A549 (cell line): ENCODE measurements at regions not wholly inside any gene's neighbourhood (a gene's known extent, or its start where the extent isn't known, plus 50 kb on each side); places are given as distances from the start of the nearest gene placed in this dataset.

Source experiments
- ATAC-seq, 2 experiments: fragments of 200-7000 bp in 1 of 2; fragments of >200 bp in 1 of 2; cut with Nextera tagmentation in 1 of 2; cut with Tn5 transposase in 1 of 2; 3 replicates each; pipeline versions ENCODE4 v1.8.0 to v1.9.1; 2018 to 2020; ENCODE audit warnings: mild to moderate bottlenecking in 1 of 2, moderate library complexity in 1 of 2
- CTCF ChIA-PET: fragments of 300-600 bp; sonication (Branson Sonifier 250); formaldehyde crosslinking; extraction: SDS; loops from one replicate; lab custom pipeline; 2021; ENCODE audit warnings: antibody characterized with exemption, inconsistent platforms; lab: Yijun Ruan, JAX
- POLR2A ChIA-PET: fragments of 350-600 bp; formaldehyde crosslinking; extraction: SDS; loops from one replicate; lab custom pipeline; 2021; ENCODE audit warnings: antibody characterized with exemption, inconsistent platforms; lab: Yijun Ruan, JAX
- DNase-seq, 2 experiments: peaks; one replicate each; pipeline versions ENCODE4 v3.0.0 to v3.0.0-alpha.2; 2011 to 2016; ENCODE audit warnings: low read depth in 1 of 2, low spot score in 1 of 2
- FAIRE-seq: peaks from 2 replicates; lab custom pipeline; 2011; peaks lifted over from hg19 to GRCh38; lab: Jason Lieb, UNC
- H3K27ac ChIP-seq, 2 experiments: fragments of >200 bp; sonication (Bioruptor Twin); formaldehyde crosslinking; 3 replicates each; pipeline ENCODE4 v1.5.1; 2016 to 2017
- H3K4me1 ChIP-seq: fragments of >200 bp; sonication (Bioruptor Twin); formaldehyde crosslinking; 3 replicates; pipeline ENCODE4 v1.6.1; 2016
- H3K4me2 ChIP-seq: fragments of >200 bp; sonication (Bioruptor Twin); formaldehyde crosslinking; 3 replicates; pipeline ENCODE4 v1.6.1; 2016
- H3K4me3 ChIP-seq: fragments of >200 bp; sonication (Bioruptor Twin); formaldehyde crosslinking; 3 replicates; pipeline ENCODE4 v1.5.1; 2016
- H3K9me3 ChIP-seq: fragments of >200 bp; sonication (Bioruptor Twin); formaldehyde crosslinking; 3 replicates; pipeline ENCODE4 v1.6.1; 2016
- BHLHE40 ChIP-seq: IDR thresholded peaks from 2 replicates; pipeline ENCODE4 v1.6.1; 2012; ENCODE audit warnings: low read depth, low read length, inconsistent platforms
- CBX2 ChIP-seq: fragments of 200-600 bp; sonication (generic); IDR thresholded peaks from 2 replicates; pipeline ENCODE4 v1.6.1; 2016; ENCODE audit warnings: low read depth, mild to moderate bottlenecking, borderline replicate concordance
- CBX8 ChIP-seq: fragments of 200-600 bp; sonication (generic); IDR thresholded peaks from 2 replicates; pipeline ENCODE4 v1.6.1; 2016
- CEBPB ChIP-seq, 2 experiments: fragments of >200 bp in 1 of 2; sonication (Bioruptor Twin) in 1 of 2; formaldehyde crosslinking in 1 of 2; IDR thresholded peaks; 2 replicates each; pipeline ENCODE4 v1.6.1; 2012 to 2016
- CHD4 ChIP-seq: fragments of 200-600 bp; sonication (generic); IDR thresholded peaks from 2 replicates; pipeline ENCODE4 v1.6.1; 2016; ENCODE audit warnings: antibody characterized with exemption, mild to moderate bottlenecking, borderline replicate concordance
- EP300 ChIP-seq, 2 experiments: fragments of >200 bp; sonication (Bioruptor Twin); formaldehyde crosslinking; IDR thresholded peaks; 2 replicates in 1 of 2; 3 replicates in 1 of 2; pipeline ENCODE4 v1.6.1; 2016 to 2017
- FOSB ChIP-seq: fragments of 250-450 bp; sonication (Bioruptor Pico); IDR thresholded peaks from 2 replicates; pipeline ENCODE4 v1.5.0; 2020; ENCODE audit warnings: mild to moderate bottlenecking, moderate library complexity
- FOSL2 ChIP-seq, 2 experiments: fragments of 450-650 bp in 1 of 2; fragments of >200 bp in 1 of 2; sonication (Bioruptor Twin) in 1 of 2; formaldehyde crosslinking; IDR thresholded peaks; 2 replicates each; pipeline versions ENCODE4 v1.5.0 to v1.6.1; 2016 to 2020; ENCODE audit warnings: mild to moderate bottlenecking in 1 of 2, moderate library complexity in 1 of 2
- GATA3 ChIP-seq: IDR thresholded peaks from 2 replicates; pipeline ENCODE4 v1.6.1; 2012; ENCODE audit warnings: borderline replicate concordance
- HOXA7 ChIP-seq: fragments of 250-450 bp; sonication (Bioruptor Pico); IDR thresholded peaks from 2 replicates; pipeline ENCODE4 v1.5.0; 2020; ENCODE audit warnings: mild to moderate bottlenecking, moderate library complexity
- HOXB13 ChIP-seq: fragments of 250-450 bp; sonication (Bioruptor Pico); IDR thresholded peaks from 2 replicates; pipeline ENCODE4 v1.5.0; 2020; ENCODE audit warnings: low read depth, mild to moderate bottlenecking, moderate library complexity
- HOXB5 ChIP-seq: fragments of 250-450 bp; sonication (Bioruptor Pico); IDR thresholded peaks from 2 replicates; pipeline ENCODE4 v1.5.0; 2020; ENCODE audit warnings: mild to moderate bottlenecking, moderate library complexity
- JUN ChIP-seq, 2 experiments: fragments of >200 bp; sonication (Bioruptor Twin); formaldehyde crosslinking; IDR thresholded peaks; 2 replicates in 1 of 2; 3 replicates in 1 of 2; pipeline ENCODE4 v1.6.1; 2016 to 2017
- JUNB ChIP-seq: fragments of >200 bp; sonication (Bioruptor Twin); formaldehyde crosslinking; IDR thresholded peaks from 2 replicates; pipeline ENCODE4 v1.6.1; 2016
- KDM1A ChIP-seq: fragments of 200-600 bp; sonication (generic); IDR thresholded peaks from 2 replicates; pipeline ENCODE4 v1.6.1; 2016; ENCODE audit warnings: low read depth, mild to moderate bottlenecking
- MAZ ChIP-seq: fragments of 150-350 bp; IDR thresholded peaks from 2 replicates; pipeline ENCODE4 v1.6.1; 2014; ENCODE audit warnings: antibody characterized with exemption, low read depth, low read length, borderline replicate concordance
- MYC ChIP-seq: IDR thresholded peaks from 2 replicates; pipeline ENCODE4 v1.6.1; 2012; ENCODE audit warnings: mild to moderate bottlenecking, inconsistent platforms, low read length, improper control_type of control experiment, borderline replicate concordance
- NFE2L2 ChIP-seq: fragments of 150-350 bp; conservative IDR thresholded peaks from 2 replicates; pipeline ENCODE4 v1.6.1; 2014; ENCODE audit warnings: low read length
- NPAS2 ChIP-seq: fragments of 250-450 bp; sonication (Bioruptor Pico); IDR thresholded peaks from 2 replicates; pipeline ENCODE4 v1.8.0; 2022; ENCODE audit warnings: mild to moderate bottlenecking, moderate library complexity, borderline replicate concordance
- RARB ChIP-seq: fragments of 250-450 bp; sonication (Bioruptor Pico); IDR thresholded peaks from 2 replicates; pipeline ENCODE4 v1.8.0; 2021; ENCODE audit warnings: mild to moderate bottlenecking, moderate library complexity
- RCOR1 ChIP-seq: fragments of 150-350 bp; IDR thresholded peaks from 2 replicates; pipeline ENCODE4 v1.6.1; 2014; ENCODE audit warnings: antibody characterized with exemption, low read length, low read depth
- RNF2 ChIP-seq: fragments of 200-600 bp; sonication (generic); IDR thresholded peaks from 2 replicates; pipeline ENCODE4 v1.6.1; 2016; ENCODE audit warnings: low read depth, mild to moderate bottlenecking, antibody characterized with exemption, moderate library complexity, borderline replicate concordance
- SMC3 ChIP-seq: fragments of >200 bp; sonication (Bioruptor Twin); formaldehyde crosslinking; IDR thresholded peaks from 3 replicates; pipeline ENCODE4 v1.6.1; 2018; ENCODE audit warnings: inconsistent platforms
- SREBF2 ChIP-seq: fragments of 450-650 bp; IDR thresholded peaks from 2 replicates; pipeline ENCODE4 v1.6.1; 2014; ENCODE audit warnings: mild to moderate bottlenecking, moderate library complexity
- TFCP2L1 ChIP-seq: fragments of 250-450 bp; sonication (Bioruptor Pico); IDR thresholded peaks from 2 replicates; pipeline ENCODE4 v1.5.0; 2021; ENCODE audit warnings: mild to moderate bottlenecking
- TP53 ChIP-seq: fragments of 250-450 bp; sonication (Bioruptor Pico); IDR thresholded peaks from 2 replicates; pipeline ENCODE4 v1.5.0; 2021; ENCODE audit warnings: mild to moderate bottlenecking, moderate library complexity
- ZSCAN20 ChIP-seq: fragments of 250-450 bp; sonication (Bioruptor Pico); IDR thresholded peaks from 2 replicates; pipeline ENCODE4 v1.8.0; 2022; ENCODE audit warnings: mild to moderate bottlenecking, moderate library complexity
- whole genome bisulfite sequencing: methylation state at CpG from one replicate; pipeline ENCODE4 v1.1.6; 2017; ENCODE audit errors: missing lambda C conversion rate; 5-methylcytosine and 5-hydroxymethylcytosine counted together
- TF ChIP-seq, protein P1 (sequence below): fragments of >200 bp; sonication (Bioruptor Twin); formaldehyde crosslinking; IDR thresholded peaks from 3 replicates; pipeline ENCODE4 v1.6.1; 2016
- TF ChIP-seq, protein P2 (sequence below): fragments of 250-450 bp; sonication (Bioruptor Pico); IDR thresholded peaks from 2 replicates; pipeline ENCODE4 v1.5.0; 2020; ENCODE audit warnings: low read depth, mild to moderate bottlenecking, moderate library complexity
- TF ChIP-seq, protein P3 (sequence below): fragments of 200-600 bp; sonication (generic); IDR thresholded peaks from 2 replicates; pipeline ENCODE4 v1.6.1; 2016; ENCODE audit warnings: antibody characterized with exemption, mild to moderate bottlenecking, moderate library complexity
- TF ChIP-seq, protein P4 (sequence below): IDR thresholded peaks from 2 replicates; pipeline ENCODE4 v1.6.1; 2012; ENCODE audit warnings: low read depth, borderline replicate concordance
- TF ChIP-seq, protein P5 (sequence below): fragments of >200 bp; sonication (Bioruptor Twin); formaldehyde crosslinking; IDR thresholded peaks from 2 replicates; pipeline ENCODE4 v1.6.1; 2016

DNA sequence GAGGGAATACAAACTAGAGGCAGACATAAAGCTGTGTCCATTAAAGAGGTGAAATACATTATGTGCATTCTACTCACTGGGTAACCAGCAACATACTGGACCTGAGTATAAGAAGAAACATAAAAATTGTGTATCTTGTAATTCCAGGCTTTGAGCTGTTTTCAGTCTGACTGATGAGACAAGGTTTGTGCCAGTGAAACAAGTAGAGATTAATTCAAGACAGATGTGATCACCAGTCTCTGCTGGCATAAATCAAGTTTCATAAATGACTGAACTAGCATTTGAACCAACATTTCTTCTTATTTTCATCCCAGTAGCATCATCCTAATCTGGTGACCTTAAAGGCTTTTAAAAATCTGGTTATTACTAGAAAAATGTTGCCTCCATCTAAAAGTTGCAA, 108.8 kb upstream of the RPL38 start:
- Histone ChIP-seq H3K27ac (no peak overlapping the region), H3K9me3 (peaks cover 16% of the 10 kb centered on the region; the same call in 2 of the 3 replicates), H3K4me2 (no peak overlapping the region), H3K4me3 (no peak overlapping the region), H3K4me1 (no peaks in the 10 kb centered on the region)
- CTCF ChIA-PET: interaction anchor here (1.2 to 2.0 kb wide), 4 partner anchors 9 to 663 kb away, joined by 3 to 6 read pairs (median 3); no protein-coding TSS in a partner anchor
- ATAC-seq (no peak), FAIRE-seq (no peak), DNase-seq (no peak)
- POLR2A ChIA-PET: no interaction called here
- no peak for TF ChIP-seq RNF2
- TF ChIP-seq NPAS2 (CRISPR knock-in tag): no peak
- no peak for TF ChIP-seq ZSCAN20
- no peak for TF ChIP-seq CBX2
- no peak for TF ChIP-seq SREBF2
- no peak for TF ChIP-seq SMC3
- TF ChIP-seq TP53 (CRISPR knock-in tag): no peak
- no peak for TF ChIP-seq CHD4
- TF ChIP-seq, protein P1, sequence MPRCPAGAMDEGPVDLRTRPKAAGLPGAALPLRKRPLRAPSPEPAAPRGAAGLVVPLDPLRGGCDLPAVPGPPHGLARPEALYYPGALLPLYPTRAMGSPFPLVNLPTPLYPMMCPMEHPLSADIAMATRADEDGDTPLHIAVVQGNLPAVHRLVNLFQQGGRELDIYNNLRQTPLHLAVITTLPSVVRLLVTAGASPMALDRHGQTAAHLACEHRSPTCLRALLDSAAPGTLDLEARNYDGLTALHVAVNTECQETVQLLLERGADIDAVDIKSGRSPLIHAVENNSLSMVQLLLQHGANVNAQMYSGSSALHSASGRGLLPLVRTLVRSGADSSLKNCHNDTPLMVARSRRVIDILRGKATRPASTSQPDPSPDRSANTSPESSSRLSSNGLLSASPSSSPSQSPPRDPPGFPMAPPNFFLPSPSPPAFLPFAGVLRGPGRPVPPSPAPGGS: no peak
- TF ChIP-seq, protein P2, sequence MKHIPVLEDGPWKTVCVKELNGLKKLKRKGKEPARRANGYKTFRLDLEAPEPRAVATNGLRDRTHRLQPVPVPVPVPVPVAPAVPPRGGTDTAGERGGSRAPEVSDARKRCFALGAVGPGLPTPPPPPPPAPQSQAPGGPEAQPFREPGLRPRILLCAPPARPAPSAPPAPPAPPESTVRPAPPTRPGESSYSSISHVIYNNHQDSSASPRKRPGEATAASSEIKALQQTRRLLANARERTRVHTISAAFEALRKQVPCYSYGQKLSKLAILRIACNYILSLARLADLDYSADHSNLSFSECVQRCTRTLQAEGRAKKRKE (CRISPR knock-in tag): no peak
- TF ChIP-seq JUN (IDR thresholded peaks at IDR 0.05): no peak
- no peak for TF ChIP-seq CBX8
- TF ChIP-seq TFCP2L1 (CRISPR knock-in tag): no peak
- TF ChIP-seq GATA3: no peak
- no peak for TF ChIP-seq RCOR1
- TF ChIP-seq HOXB13 (CRISPR knock-in tag): no peak
- no peak for TF ChIP-seq HOXB5

DNA sequence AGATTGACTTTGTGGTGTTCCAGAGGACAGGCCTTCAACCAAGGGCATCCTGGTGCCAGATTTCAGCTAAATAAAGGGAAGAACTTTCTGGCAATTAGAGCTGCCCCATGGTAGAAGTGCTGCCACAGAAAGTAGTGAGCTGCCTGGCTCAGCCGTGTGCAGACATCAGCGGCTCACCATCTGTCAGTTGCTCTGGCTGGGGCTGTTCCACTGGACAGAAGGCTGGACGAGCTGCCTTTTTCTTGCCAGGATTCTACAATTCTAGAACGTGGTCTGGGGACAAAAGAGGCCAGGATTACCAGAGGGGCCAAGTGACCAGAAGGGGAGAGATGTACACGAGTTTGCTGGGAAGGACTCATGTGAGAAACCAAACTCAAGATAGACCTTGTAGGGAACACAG, 107.0 kb upstream of the RPL38 start:
- 1% methylated on average over 5 of the region's 5 CpGs for WGBS
- TF ChIP-seq KDM1A (no peak), FOSL2 (IDR thresholded peaks at IDR 0.05) (no peak), FOSL2 (CRISPR knock-in tag; IDR thresholded peaks at IDR 0.05) (no peak), NFE2L2 (no peak), JUN (IDR thresholded peaks at IDR 0.05) (no peak), JUNB (no peak), FOSB (CRISPR knock-in tag) (no peak), RARB (no peak), EP300 (IDR thresholded peaks at IDR 0.05) (no peak), HOXA7 (CRISPR knock-in tag) (no peak), MAZ (no peak), BHLHE40 (no peak), MYC (no peak), CEBPB (IDR thresholded peaks at IDR 0.05) (no peak)
- TF ChIP-seq, protein P3, sequence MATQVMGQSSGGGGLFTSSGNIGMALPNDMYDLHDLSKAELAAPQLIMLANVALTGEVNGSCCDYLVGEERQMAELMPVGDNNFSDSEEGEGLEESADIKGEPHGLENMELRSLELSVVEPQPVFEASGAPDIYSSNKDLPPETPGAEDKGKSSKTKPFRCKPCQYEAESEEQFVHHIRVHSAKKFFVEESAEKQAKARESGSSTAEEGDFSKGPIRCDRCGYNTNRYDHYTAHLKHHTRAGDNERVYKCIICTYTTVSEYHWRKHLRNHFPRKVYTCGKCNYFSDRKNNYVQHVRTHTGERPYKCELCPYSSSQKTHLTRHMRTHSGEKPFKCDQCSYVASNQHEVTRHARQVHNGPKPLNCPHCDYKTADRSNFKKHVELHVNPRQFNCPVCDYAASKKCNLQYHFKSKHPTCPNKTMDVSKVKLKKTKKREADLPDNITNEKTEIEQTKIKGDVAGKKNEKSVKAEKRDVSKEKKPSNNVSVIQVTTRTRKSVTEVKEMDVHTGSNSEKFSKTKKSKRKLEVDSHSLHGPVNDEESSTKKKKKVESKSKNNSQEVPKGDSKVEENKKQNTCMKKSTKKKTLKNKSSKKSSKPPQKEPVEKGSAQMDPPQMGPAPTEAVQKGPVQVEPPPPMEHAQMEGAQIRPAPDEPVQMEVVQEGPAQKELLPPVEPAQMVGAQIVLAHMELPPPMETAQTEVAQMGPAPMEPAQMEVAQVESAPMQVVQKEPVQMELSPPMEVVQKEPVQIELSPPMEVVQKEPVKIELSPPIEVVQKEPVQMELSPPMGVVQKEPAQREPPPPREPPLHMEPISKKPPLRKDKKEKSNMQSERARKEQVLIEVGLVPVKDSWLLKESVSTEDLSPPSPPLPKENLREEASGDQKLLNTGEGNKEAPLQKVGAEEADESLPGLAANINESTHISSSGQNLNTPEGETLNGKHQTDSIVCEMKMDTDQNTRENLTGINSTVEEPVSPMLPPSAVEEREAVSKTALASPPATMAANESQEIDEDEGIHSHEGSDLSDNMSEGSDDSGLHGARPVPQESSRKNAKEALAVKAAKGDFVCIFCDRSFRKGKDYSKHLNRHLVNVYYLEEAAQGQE: no peak
- TF ChIP-seq, protein P4, sequence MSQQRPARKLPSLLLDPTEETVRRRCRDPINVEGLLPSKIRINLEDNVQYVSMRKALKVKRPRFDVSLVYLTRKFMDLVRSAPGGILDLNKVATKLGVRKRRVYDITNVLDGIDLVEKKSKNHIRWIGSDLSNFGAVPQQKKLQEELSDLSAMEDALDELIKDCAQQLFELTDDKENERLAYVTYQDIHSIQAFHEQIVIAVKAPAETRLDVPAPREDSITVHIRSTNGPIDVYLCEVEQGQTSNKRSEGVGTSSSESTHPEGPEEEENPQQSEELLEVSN: no peak
- TF ChIP-seq, protein P5, sequence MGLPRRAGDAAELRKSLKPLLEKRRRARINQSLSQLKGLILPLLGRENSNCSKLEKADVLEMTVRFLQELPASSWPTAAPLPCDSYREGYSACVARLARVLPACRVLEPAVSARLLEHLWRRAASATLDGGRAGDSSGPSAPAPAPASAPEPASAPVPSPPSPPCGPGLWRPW: no peak
- H3K4me3 ChIP-seq: no peak overlapping the region
- H3K4me2 ChIP-seq: no peak overlapping the region
- FAIRE-seq: no peak
- CTCF ChIA-PET: interaction anchor here (0.6 to 0.7 kb wide), 2 partner anchors 32 to 552 kb away, joined by 3 read pairs; no protein-coding TSS in a partner anchor
- no peak overlapping the region for H3K27ac ChIP-seq
- no peak for DNase-seq
- peaks cover 12% of the 10 kb centered on the region; the same call in 1 of the 3 replicates for H3K9me3 ChIP-seq
- no peak for ATAC-seq
- no peaks in the 10 kb centered on the region for H3K4me1 ChIP-seq
- POLR2A ChIA-PET: no interaction called here
